ENCODE measurements at regions not wholly inside any gene's neighbourhood (a gene's known extent, or its start where the extent isn't known, plus 50 kb on each side); places are given as distances from the start of the nearest gene placed in this dataset.

GRCh38 chr13:103815619-103816018 lies 749.4 kb upstream of the SLC10A2 start:
- TF ChIP-seq CTCF (conservative IDR thresholded peaks at IDR 0.05; ENCODE audit: low read depth, low read length) (no peak), EZH2phosphoT487 (IDR thresholded peaks at IDR 0.05; ENCODE audit: borderline replicate concordance, low read length) (no peak)
